HEK293 (cell line): ENCODE measurements at regions not wholly inside any gene's neighbourhood (a gene's known extent, or its start where the extent isn't known, plus 50 kb on each side); places are given as distances from the start of the nearest gene placed in this dataset.

Experiments
- CTCF ChIA-PET: fragments of 350-600 bp; formaldehyde crosslinking; extraction: SDS; loops from one replicate; lab custom pipeline; 2021; ENCODE audit warnings: antibody characterized with exemption; lab: Yijun Ruan, JAX
- POLR2A ChIA-PET: fragments of 300-600 bp; formaldehyde crosslinking; extraction: SDS; loops from one replicate; lab custom pipeline; 2020; ENCODE audit warnings: antibody characterized with exemption, inconsistent platforms; lab: Yijun Ruan, JAX
- H3K27ac ChIP-seq: fragments of 200-500 bp; sonication (Bioruptor generic); 2 replicates; pipeline ENCODE4 v1.5.1; 2014; ENCODE audit warnings: low read depth, low read length, control low read depth, inconsistent platforms; ENCODE audit errors: extremely low read depth
- H3K36me3 ChIP-seq, 2 experiments: fragments of 200-500 bp in 1 of 2; sonication (Bioruptor generic) in 1 of 2; 1 replicate in 1 of 2; 2 replicates in 1 of 2; pipeline ENCODE4 v1.5.1; 2014 to 2017; ENCODE audit warnings: inconsistent platforms in 2 of 2, low read length in 2 of 2; ENCODE audit not compliant: control insufficient read depth in 2 of 2, insufficient read depth in 1 of 2
- H3K4me1 ChIP-seq: fragments of 200-500 bp; sonication (Bioruptor generic); 2 replicates; pipeline ENCODE4 v1.5.1; 2014; ENCODE audit warnings: mild to moderate bottlenecking, low read length, inconsistent platforms; ENCODE audit not compliant: control insufficient read depth, insufficient read depth
- H3K4me3 ChIP-seq: 2 replicates; pipeline ENCODE4 v1.5.1; 2011; ENCODE audit warnings: low read depth, mild to moderate bottlenecking, control low read depth, low read length, moderate library complexity
- H3K9me3 ChIP-seq: fragments of 200-500 bp; sonication (Bioruptor generic); 2 replicates; pipeline ENCODE4 v1.5.1; 2014; ENCODE audit warnings: low read depth, low read length, inconsistent platforms; ENCODE audit not compliant: control insufficient read depth, insufficient read depth
- BCL11B ChIP-seq: fragments of 450-650 bp; formaldehyde crosslinking; IDR thresholded peaks from 2 replicates; pipeline ENCODE4 v1.5.1; 2016; ENCODE audit warnings: low read depth, missing biosample characterization, missing genetic modification characterization
- GLIS1 ChIP-seq: fragments of 450-650 bp; formaldehyde crosslinking; IDR thresholded peaks from 2 replicates; pipeline ENCODE4 v1.5.1; 2016; ENCODE audit warnings: missing biosample characterization, missing genetic modification characterization
- GLIS2 ChIP-seq: fragments of 450-650 bp; formaldehyde crosslinking; IDR thresholded peaks from 2 replicates; pipeline ENCODE4 v1.5.1; 2016; ENCODE audit warnings: missing biosample characterization, missing genetic modification characterization
- REST ChIP-seq: fragments of 450-650 bp; formaldehyde crosslinking; IDR thresholded peaks from 2 replicates; pipeline ENCODE4 v1.5.1; 2016; ENCODE audit warnings: missing biosample characterization, missing genetic modification characterization
- SALL2 ChIP-seq: fragments of 450-650 bp; formaldehyde crosslinking; IDR thresholded peaks from 2 replicates; pipeline ENCODE4 v1.5.0; 2017; ENCODE audit warnings: missing biosample characterization, mild to moderate bottlenecking, missing genetic modification characterization, borderline replicate concordance
- ZBTB26 ChIP-seq: fragments of 450-650 bp; formaldehyde crosslinking; optimal IDR thresholded peaks from 2 replicates; pipeline ENCODE3; 2016; ENCODE audit warnings: missing biosample characterization, mild to moderate bottlenecking, missing genetic modification characterization
- ZEB2 ChIP-seq: fragments of 450-650 bp; formaldehyde crosslinking; IDR thresholded peaks from 2 replicates; pipeline ENCODE4 v1.5.1; 2016; ENCODE audit warnings: missing biosample characterization, missing genetic modification characterization
- ZNF10 ChIP-seq: fragments of 450-650 bp; formaldehyde crosslinking; IDR thresholded peaks from 2 replicates; pipeline ENCODE4 v1.5.1; 2017; ENCODE audit warnings: missing biosample characterization, missing genetic modification characterization
- ZNF112 ChIP-seq: fragments of 450-650 bp; formaldehyde crosslinking; IDR thresholded peaks from 2 replicates; pipeline ENCODE4 v1.5.0; 2017; ENCODE audit warnings: missing biosample characterization, missing genetic modification characterization
- ZNF140 ChIP-seq: fragments of 450-650 bp; formaldehyde crosslinking; IDR thresholded peaks from 2 replicates; pipeline ENCODE4 v1.5.1; 2016; ENCODE audit warnings: missing biosample characterization, missing genetic modification characterization
- ZNF23 ChIP-seq: fragments of 450-650 bp; formaldehyde crosslinking; IDR thresholded peaks from 2 replicates; pipeline ENCODE4 v1.5.1; 2016; ENCODE audit warnings: missing biosample characterization, missing genetic modification characterization, borderline replicate concordance
- ZNF513 ChIP-seq: fragments of 450-650 bp; IDR thresholded peaks from 2 replicates; pipeline ENCODE4 v1.5.1; 2018; ENCODE audit warnings: missing biosample characterization, missing genetic modification characterization
- ZNF585B ChIP-seq: fragments of 450-650 bp; formaldehyde crosslinking; IDR thresholded peaks from 2 replicates; pipeline ENCODE4 v1.5.1; 2016; ENCODE audit warnings: missing biosample characterization, missing genetic modification characterization
- ZNF610 ChIP-seq: fragments of 450-650 bp; formaldehyde crosslinking; IDR thresholded peaks from 2 replicates; pipeline ENCODE4 v1.5.1; 2016; ENCODE audit warnings: missing biosample characterization, missing genetic modification characterization, borderline replicate concordance
- ZNF629 ChIP-seq: fragments of 450-650 bp; formaldehyde crosslinking; IDR thresholded peaks from 2 replicates; pipeline ENCODE4 v1.5.1; 2017; ENCODE audit warnings: missing biosample characterization, missing genetic modification characterization
- ZNF658 ChIP-seq: fragments of 450-650 bp; formaldehyde crosslinking; IDR thresholded peaks from 2 replicates; pipeline ENCODE4; 2016; ENCODE audit warnings: missing biosample characterization, missing genetic modification characterization
- ZSCAN30 ChIP-seq: fragments of 450-650 bp; IDR thresholded peaks from 2 replicates; pipeline ENCODE4 v1.5.1; 2018; ENCODE audit warnings: missing biosample characterization, mild to moderate bottlenecking, missing genetic modification characterization, moderate library complexity
- ZXDB ChIP-seq: fragments of 450-650 bp; formaldehyde crosslinking; IDR thresholded peaks from 2 replicates; pipeline ENCODE4 v1.5.1; 2016; ENCODE audit warnings: missing biosample characterization, missing genetic modification characterization

GRCh38 chr7:155867734-155868400, 55.6 kb upstream of the SHH start:
- Histone ChIP-seq H3K4me3 (no peak overlapping the region), H3K36me3 (no peaks in the 10 kb centered on the region), H3K9me3 (no peaks in the 10 kb centered on the region), H3K4me1 (no peaks in the 10 kb centered on the region), H3K27ac (no peak overlapping the region)
- TF ChIP-seq GLIS2 (tag by site-specific recombination) (no peak), ZNF629 (tag by site-specific recombination) (peak; percentile 18; the same call in 1 of the 2 replicates)
- ChIA-PET CTCF (no interaction called here), POLR2A (no interaction called here)

- Histone ChIP-seq H3K27ac (no peak overlapping the region), H3K4me1 (no peaks in the 10 kb centered on the region), H3K36me3 (no peaks in the 10 kb centered on the region), H3K4me3 (no peak overlapping the region)
- ChIA-PET POLR2A (no interaction called here), CTCF (no interaction called here)
- TF ChIP-seq ZNF10 (tag by site-specific recombination) (no peak), BCL11B (no peak), ZEB2 (tag by site-specific recombination) (no peak), ZNF513 (tag by site-specific recombination) (no peak), ZSCAN30 (tag by site-specific recombination) (no peak), ZNF610 (tag by site-specific recombination) (no peak), ZBTB26 (tag by site-specific recombination) (no peak), ZNF140 (tag by site-specific recombination) (no peak), ZNF585B (tag by site-specific recombination) (no peak), GLIS1 (tag by site-specific recombination) (no peak), SALL2 (tag by site-specific recombination) (no peak), ZXDB (tag by site-specific recombination) (no peak), ZNF23 (no peak), ZNF658 (no peak)
- TF ChIP-seq, all 188 proteins: peak for 0
- no peaks in the 10 kb centered on the region for H3K9me3 ChIP-seq
Measured at GRCh38 chr7:155867280-155867679, 55.0 kb upstream of the SHH start.

GRCh38 chr7:155865830-155866525, 53.7 kb upstream of the SHH start:
- Histone ChIP-seq H3K27ac (no peak overlapping the region), H3K4me1 (no peaks in the 10 kb centered on the region; the same call in 1 of the 2 replicates)
- TF ChIP-seq REST (tag by site-specific recombination) (peak; percentile 79), ZNF112 (no peak)
- TF ChIP-seq, all 188 proteins: peak for 1
- H3K4me3 ChIP-seq = no peak overlapping the region
- H3K36me3 ChIP-seq = no peaks in the 10 kb centered on the region
- POLR2A ChIA-PET = no interaction called here
- H3K9me3 ChIP-seq = no peaks in the 10 kb centered on the region
- CTCF ChIA-PET = interaction anchor here (0.6 kb wide), 1 partner anchor 788 kb away, joined by 4 read pairs; no protein-coding TSS in a partner anchor
